B cell (primary cell): ENCODE measurements at regions not wholly inside any gene's neighbourhood (a gene's known extent, or its start where the extent isn't known, plus 50 kb on each side); places are given as distances from the start of the nearest gene placed in this dataset.

Experiments
- EZH2 ChIP-seq: IDR thresholded peaks from 2 replicates; pipeline ENCODE4 v1.6.1; 2012; ENCODE audit warnings: borderline replicate concordance, low read depth, mild to moderate bottlenecking, moderate library complexity, low read length; ENCODE audit not compliant: insufficient read depth, poor library complexity, severe bottlenecking
- TF ChIP-seq, protein P1 (sequence below): fragments of 200-600 bp; IDR thresholded peaks from one replicate; pipeline ENCODE4 v1.8.0; 2022; ENCODE audit warnings: antibody characterized with exemption, mild to moderate bottlenecking

GRCh38 chr12:46926526-46926925, 100.7 kb upstream of the SLC38A4 start:
- TF ChIP-seq, protein P1, sequence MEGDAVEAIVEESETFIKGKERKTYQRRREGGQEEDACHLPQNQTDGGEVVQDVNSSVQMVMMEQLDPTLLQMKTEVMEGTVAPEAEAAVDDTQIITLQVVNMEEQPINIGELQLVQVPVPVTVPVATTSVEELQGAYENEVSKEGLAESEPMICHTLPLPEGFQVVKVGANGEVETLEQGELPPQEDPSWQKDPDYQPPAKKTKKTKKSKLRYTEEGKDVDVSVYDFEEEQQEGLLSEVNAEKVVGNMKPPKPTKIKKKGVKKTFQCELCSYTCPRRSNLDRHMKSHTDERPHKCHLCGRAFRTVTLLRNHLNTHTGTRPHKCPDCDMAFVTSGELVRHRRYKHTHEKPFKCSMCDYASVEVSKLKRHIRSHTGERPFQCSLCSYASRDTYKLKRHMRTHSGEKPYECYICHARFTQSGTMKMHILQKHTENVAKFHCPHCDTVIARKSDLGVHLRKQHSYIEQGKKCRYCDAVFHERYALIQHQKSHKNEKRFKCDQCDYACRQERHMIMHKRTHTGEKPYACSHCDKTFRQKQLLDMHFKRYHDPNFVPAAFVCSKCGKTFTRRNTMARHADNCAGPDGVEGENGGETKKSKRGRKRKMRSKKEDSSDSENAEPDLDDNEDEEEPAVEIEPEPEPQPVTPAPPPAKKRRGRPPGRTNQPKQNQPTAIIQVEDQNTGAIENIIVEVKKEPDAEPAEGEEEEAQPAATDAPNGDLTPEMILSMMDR: no peak
- no peak for TF ChIP-seq EZH2
